GM18861 (cell line): ENCODE measurements at regions not wholly inside any gene's neighbourhood (a gene's known extent, or its start where the extent isn't known, plus 50 kb on each side); places are given as distances from the start of the nearest gene placed in this dataset.

ENCODE experiments used
- ATAC-seq: cut with Tn5 transposase; IDR thresholded peaks from one replicate; pipeline ENCODE4 v1.9.1; 2021; ENCODE audit not compliant: unreplicated experiment

GRCh38 chr3:105014631-105015030 is 352.1 kb upstream of the ALCAM start:
- ATAC-seq, result no peak

GRCh38 chr3:105022813-105023212 is 343.9 kb upstream of the ALCAM start:
- no peak for ATAC-seq

- ATAC-seq, result no peak
These were observed 336.5 kb upstream of the ALCAM start for GRCh38 chr3:105030211-105030610.

GRCh38 chr3:105032541-105032940 is 334.2 kb upstream of the ALCAM start:
- no peak for ATAC-seq

GRCh38 chr3:105033081-105033480 is 333.6 kb upstream of the ALCAM start:
- no peak for ATAC-seq

GRCh38 chr3:105039004-105039403 is 327.7 kb upstream of the ALCAM start:
- ATAC-seq, result no peak

GRCh38 chr3:105040026-105040622 is 326.6 kb upstream of the ALCAM start:
- no peak for ATAC-seq

- no peak for ATAC-seq
These were observed 324.1 kb upstream of the ALCAM start for GRCh38 chr3:105042586-105042985.

GRCh38 chr3:105051111-105051510 is 315.6 kb upstream of the ALCAM start:
- ATAC-seq, result no peak

- no peak for ATAC-seq
These were observed 314.7 kb upstream of the ALCAM start for GRCh38 chr3:105051972-105052371.

GRCh38 chr3:105062853-105063252 is 303.9 kb upstream of the ALCAM start:
- ATAC-seq, result no peak

GRCh38 chr3:105065895-105066839 is 300.5 kb upstream of the ALCAM start:
- no peak for ATAC-seq

- no peak for ATAC-seq
These were observed 299.3 kb upstream of the ALCAM start for GRCh38 chr3:105067361-105067760.

- no peak for ATAC-seq
These were observed 289.5 kb upstream of the ALCAM start for GRCh38 chr3:105077060-105077822.

GRCh38 chr3:105083945-105084344 is 282.8 kb upstream of the ALCAM start:
- ATAC-seq, result no peak

GRCh38 chr3:105085506-105085905 is 281.2 kb upstream of the ALCAM start:
- no peak for ATAC-seq

GRCh38 chr3:105093371-105094252 is 273.1 kb upstream of the ALCAM start:
- no peak for ATAC-seq

- ATAC-seq, result no peak
These were observed 272.1 kb upstream of the ALCAM start for GRCh38 chr3:105094588-105094987.

- ATAC-seq, result no peak
These were observed 270.6 kb upstream of the ALCAM start for GRCh38 chr3:105096071-105096470.

GRCh38 chr3:105101603-105102002 is 265.1 kb upstream of the ALCAM start:
- ATAC-seq, result no peak

- ATAC-seq, result no peak
These were observed 263.6 kb upstream of the ALCAM start for GRCh38 chr3:105103139-105103538.
